GM12875 (cell line): ENCODE measurements at regions not wholly inside any gene's neighbourhood (a gene's known extent, or its start where the extent isn't known, plus 50 kb on each side); places are given as distances from the start of the nearest gene placed in this dataset.
A peak's percentile ranks its signal among the peaks of the same experiment; 100 is the strongest.

Experiments
- H3K4me3 ChIP-seq: one replicate; pipeline ENCODE4 v1.5.1; 2011; ENCODE audit warnings: low read depth, low read length, control low read depth
- TF ChIP-seq, protein P1 (sequence below): IDR thresholded peaks from 2 replicates; pipeline ENCODE4 v1.5.1; 2011; ENCODE audit warnings: low read depth, mild to moderate bottlenecking, control low read depth, inconsistent platforms, low read length, moderate library complexity, borderline replicate concordance; ENCODE audit not compliant: insufficient read depth

DNA sequence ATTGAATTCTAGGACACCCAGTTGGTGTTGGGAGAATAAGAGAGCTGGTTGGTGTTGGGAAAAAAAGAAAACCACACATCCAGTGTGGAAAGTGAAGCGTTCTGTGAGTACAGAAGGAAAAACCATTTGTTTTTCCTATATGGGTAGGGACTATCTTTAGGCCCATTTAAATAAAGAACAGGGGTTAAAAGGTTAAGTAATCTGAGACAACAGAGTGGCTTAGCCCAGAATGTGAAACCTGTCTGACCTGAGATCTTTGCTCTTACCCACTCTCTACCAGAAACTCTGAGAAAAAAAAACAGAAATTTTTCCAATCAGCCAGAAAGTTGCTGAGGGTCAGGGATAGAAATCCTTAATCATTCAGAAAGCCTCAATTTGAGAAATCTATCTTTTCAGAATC is 59.8 kb upstream of the LRRC55 start:
- no peak overlapping the region for H3K4me3 ChIP-seq
- TF ChIP-seq, protein P1, sequence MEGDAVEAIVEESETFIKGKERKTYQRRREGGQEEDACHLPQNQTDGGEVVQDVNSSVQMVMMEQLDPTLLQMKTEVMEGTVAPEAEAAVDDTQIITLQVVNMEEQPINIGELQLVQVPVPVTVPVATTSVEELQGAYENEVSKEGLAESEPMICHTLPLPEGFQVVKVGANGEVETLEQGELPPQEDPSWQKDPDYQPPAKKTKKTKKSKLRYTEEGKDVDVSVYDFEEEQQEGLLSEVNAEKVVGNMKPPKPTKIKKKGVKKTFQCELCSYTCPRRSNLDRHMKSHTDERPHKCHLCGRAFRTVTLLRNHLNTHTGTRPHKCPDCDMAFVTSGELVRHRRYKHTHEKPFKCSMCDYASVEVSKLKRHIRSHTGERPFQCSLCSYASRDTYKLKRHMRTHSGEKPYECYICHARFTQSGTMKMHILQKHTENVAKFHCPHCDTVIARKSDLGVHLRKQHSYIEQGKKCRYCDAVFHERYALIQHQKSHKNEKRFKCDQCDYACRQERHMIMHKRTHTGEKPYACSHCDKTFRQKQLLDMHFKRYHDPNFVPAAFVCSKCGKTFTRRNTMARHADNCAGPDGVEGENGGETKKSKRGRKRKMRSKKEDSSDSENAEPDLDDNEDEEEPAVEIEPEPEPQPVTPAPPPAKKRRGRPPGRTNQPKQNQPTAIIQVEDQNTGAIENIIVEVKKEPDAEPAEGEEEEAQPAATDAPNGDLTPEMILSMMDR: no peak

DNA sequence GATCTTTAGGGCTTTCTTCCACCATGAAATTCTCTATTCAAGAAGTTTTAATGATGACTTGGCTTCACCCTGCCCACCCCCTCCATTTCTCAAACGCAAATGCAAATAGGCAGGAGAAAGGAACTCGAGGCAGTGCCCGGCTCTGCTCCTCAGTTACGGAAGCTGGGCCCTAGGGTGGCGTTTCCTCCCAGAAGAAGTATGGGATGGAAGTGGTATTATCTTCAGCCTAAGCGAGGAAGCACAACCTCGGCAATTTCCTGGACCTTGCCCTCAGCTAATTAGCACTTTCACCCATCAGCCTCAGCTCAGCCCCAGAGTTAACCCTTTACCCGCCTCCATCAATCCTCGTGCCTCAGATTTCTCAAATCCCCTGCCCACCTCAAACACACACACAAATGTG is 58.2 kb upstream of the LRRC55 start:
- TF ChIP-seq, protein P1: no peak

DNA sequence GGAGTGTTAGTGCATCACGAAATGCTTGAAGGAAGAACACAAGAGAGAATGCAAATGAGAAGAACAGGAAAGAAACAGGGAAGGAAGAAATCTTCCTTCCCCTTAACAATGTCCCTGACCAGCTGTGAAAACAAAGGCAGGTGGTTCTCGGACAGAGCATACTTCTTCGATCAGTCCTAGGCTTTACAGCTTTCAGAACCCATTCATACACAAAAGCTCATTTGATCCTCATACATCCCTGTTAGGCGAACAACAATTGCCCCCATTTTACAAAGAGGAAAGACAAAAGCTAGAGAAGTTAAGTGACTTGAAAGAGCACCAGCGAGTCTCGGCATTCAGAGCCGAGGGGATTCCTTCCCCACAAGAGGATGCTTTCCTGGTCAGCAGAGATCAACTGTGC is 57.2 kb upstream of the LRRC55 start:
- TF ChIP-seq, protein P1: no peak

More for the DNA sequence above, 58.2 kb upstream of the LRRC55 start:
- H3K4me3 ChIP-seq: no peak overlapping the region

DNA sequence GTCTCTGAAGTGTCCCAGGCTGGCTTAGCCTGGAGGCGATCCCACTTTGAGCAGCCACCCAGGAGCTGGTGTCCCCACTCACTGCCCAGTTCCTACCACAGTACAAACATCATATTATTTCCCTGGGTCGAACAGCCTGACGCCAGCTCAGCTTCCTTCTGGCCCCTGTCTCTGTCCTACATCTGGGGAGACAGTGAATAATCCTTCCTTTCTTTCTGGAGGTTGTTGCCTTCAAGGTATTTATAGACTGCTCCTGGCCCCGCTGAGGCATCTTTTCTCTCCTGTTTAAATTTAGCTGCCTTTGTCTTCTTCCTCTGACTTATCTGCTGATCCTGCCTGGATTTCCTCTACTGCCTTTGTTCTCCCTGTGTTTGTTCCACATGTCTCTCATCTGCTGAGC is 56.8 kb upstream of the LRRC55 start:
- no peak overlapping the region for H3K4me3 ChIP-seq
- TF ChIP-seq, protein P1: no peak

More for the DNA sequence above, 57.2 kb upstream of the LRRC55 start:
- no peak overlapping the region for H3K4me3 ChIP-seq

DNA sequence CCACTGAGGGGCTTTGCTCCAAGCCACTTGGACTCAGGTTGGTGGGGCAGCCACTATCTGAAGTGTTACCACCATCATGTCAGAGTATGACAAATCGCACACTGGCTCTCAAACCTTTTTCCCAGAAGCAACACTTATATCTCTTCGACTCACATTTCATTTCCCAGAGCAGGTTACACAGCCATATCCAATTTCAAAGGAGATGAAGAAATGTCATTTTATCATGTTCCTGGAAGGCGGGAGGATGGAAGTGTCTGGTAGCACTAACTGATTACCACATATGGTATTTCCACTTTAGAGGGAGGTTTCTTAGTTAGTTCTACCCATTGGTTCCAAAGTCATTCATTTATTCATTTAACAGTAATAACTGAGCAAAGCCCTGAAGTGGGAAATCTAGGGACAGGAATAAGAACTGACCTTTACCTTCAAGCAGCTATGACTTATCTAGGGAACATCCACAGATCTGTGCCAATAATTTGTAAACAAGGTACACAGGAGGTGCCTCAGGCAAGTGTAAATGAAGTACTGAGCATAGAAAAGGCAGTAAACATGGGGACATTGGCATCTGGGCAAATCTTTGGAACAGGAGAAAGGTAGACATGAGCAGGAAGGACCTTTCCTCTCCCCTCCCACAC is 54.9 kb upstream of the LRRC55 start:
- no peak overlapping the region for H3K4me3 ChIP-seq
- TF ChIP-seq, protein P1: no peak

DNA sequence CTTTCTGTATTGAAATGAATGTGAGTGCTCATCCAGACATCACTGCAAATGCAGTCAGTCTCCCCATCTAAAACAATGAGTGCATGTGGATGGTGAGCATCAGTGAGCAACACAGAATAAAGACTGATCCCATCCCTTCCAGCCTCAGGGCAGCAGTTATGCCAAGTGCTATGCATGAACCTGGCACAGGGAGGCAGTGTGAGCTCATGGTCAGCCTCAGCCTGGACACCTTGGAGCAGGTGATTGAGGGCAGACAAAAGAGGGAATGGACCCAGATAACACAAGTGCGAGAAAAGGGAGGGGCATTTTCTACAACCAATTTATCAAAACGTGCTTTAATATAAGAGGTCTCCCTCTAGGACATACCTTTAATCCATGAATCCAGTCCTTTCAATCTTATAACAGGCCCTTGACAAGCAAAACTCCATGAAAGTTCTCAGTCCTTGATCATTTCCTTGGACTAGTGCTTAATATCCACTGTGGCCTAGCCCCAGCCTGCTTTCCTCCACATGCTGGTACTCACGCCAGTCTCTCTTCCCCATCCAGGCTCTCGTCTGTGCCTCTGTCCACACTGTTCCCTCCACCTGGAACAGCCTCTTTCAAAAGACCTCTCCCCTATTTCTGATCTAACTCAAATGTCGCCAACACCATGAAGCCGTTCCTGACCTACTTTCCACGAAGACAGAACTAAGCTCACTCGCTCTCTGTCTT is 50.5 kb upstream of the LRRC55 start:
- H3K4me3 ChIP-seq: no peak overlapping the region
- TF ChIP-seq, protein P1: peak; percentile 42; the same call in 1 of the 2 replicates
